ENCODE measurements at regions not wholly inside any gene's neighbourhood (a gene's known extent, or its start where the extent isn't known, plus 50 kb on each side); places are given as distances from the start of the nearest gene placed in this dataset.

DNA sequence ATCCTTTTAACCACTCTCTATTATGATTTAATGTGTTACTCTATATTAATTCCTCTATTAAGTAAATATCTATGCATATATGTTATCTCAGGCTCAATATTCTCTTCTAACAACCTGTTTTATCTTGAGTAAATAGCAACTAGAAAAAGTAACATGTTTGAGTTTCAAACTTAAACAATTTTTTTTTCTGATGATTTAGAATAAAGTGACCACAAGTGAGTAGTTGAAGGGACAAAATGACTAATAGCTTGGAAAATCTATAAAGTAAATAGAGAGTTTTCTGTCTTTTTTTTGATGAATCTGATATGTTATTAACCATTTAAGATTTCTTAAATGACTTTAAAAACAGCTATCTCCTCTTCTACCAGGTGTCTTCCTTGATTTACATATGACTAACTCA, 483.8 kb downstream of the TFEC start:
- Mint-ChIP-seq H3K27me3 (no peaks in the 10 kb centered on the region), H3K36me3 (ENCODE audit: low read depth) (no peaks in the 10 kb centered on the region), H3K9me3 (ENCODE audit: low read depth) (no peaks in the 10 kb centered on the region), H3K4me1 (no peaks in the 10 kb centered on the region), H3K4me3 (no peak overlapping the region), H3K27ac (no peak overlapping the region)
- ChIA-PET CTCF (no interaction called here), POLR2A (no interaction called here)
- ATAC-seq (no peak), DNase-seq (no peak)
- intact Hi-C loops (cut with DNase I, micrococcal nuclease): no loop called here

DNA sequence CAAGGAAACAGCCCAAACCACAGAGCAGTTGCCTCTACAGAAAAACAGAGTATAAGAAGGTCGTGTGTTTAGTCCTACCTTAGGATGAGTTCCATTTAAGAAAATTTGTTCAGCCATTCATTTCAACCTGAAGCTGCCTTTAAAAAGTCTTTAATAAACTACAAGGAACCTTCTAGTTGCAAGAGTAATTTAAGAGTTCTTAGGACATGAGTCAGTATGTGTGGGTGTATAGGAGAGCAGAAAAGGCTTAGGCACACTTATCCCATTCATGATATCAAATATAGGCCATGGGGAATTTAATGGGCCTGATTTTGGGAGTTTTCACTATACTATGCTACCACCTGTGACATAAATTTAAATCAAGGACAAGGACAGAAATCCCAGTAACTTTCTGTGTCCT, 496.8 kb downstream of the TFEC start:
- intact Hi-C loops (cut with DNase I, micrococcal nuclease): no loop called here
- Mint-ChIP-seq H3K4me1 (no peaks in the 10 kb centered on the region), H3K27ac (no peak overlapping the region), H3K9me3 (ENCODE audit: low read depth) (no peaks in the 10 kb centered on the region), H3K36me3 (ENCODE audit: low read depth) (no peaks in the 10 kb centered on the region), H3K4me3 (no peak overlapping the region), H3K27me3 (peaks cover 3% of the 10 kb centered on the region)
- CTCF ChIA-PET: no interaction called here
- DNase-seq (no peak), ATAC-seq (no peak)
- POLR2A ChIA-PET: no interaction called here

DNA sequence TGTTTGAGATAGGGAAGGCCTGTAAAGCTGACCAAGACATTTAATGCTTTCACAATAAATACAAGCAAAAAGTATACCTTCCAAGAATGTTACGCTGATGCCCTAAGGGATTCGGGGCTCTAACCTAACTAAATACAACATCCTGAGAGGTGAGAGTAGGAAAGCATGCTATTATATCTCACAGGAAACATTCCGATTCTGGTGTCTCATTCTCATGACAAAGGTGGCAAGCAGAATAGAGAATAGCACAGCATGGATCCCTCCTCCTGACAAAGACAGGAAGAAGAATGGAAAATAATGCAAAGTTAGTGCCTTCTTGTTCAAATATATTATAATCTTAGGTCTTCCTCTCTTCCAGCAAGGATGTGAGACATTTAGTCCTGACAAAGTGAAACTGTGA, 504.3 kb downstream of the TFEC start:
- Mint-ChIP-seq H3K36me3 (ENCODE audit: low read depth) (no peaks in the 10 kb centered on the region), H3K27ac (no peak overlapping the region), H3K4me1 (no peaks in the 10 kb centered on the region), H3K27me3 (no peaks in the 10 kb centered on the region), H3K4me3 (no peak overlapping the region), H3K9me3 (ENCODE audit: low read depth) (peaks cover 5% of the 10 kb centered on the region)
- ATAC-seq (no peak), DNase-seq (no peak)
- intact Hi-C loops (cut with DNase I, micrococcal nuclease): no loop called here
- ChIA-PET CTCF (no interaction called here), POLR2A (no interaction called here)

DNA sequence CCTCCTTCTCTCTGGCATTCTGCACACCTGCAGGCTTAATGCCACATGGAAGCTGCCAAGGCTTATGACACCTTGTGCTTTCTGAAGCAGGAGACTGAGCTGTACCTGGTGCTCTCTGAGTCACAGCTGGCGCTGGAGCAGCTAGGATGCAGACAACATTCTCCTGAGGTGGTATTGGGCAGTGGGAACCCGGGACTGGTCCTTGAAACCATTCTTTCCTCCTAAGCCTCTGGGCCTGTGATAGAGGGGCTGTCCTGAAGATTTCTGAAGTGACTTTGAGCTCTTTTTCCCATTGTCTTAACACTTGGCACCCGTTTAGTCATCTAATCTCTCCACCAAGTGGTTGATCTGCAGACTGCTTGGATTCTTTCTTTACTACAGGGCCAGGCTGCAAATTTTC, 508.4 kb downstream of the TFEC start:
- H3K4me1 Mint-ChIP-seq: no peaks in the 10 kb centered on the region
- intact Hi-C loops (cut with DNase I, micrococcal nuclease): no loop called here
- ATAC-seq (no peak), DNase-seq (no peak)
- no peaks in the 10 kb centered on the region for H3K27me3 Mint-ChIP-seq
- peaks cover 5% of the 10 kb centered on the region for H3K9me3 Mint-ChIP-seq (ENCODE audit: low read depth)
- H3K4me3 Mint-ChIP-seq: no peak overlapping the region
- H3K27ac Mint-ChIP-seq: no peak overlapping the region
- POLR2A ChIA-PET: no interaction called here
- H3K36me3 Mint-ChIP-seq (ENCODE audit: low read depth): no peaks in the 10 kb centered on the region
- CTCF ChIA-PET: no interaction called here

DNA sequence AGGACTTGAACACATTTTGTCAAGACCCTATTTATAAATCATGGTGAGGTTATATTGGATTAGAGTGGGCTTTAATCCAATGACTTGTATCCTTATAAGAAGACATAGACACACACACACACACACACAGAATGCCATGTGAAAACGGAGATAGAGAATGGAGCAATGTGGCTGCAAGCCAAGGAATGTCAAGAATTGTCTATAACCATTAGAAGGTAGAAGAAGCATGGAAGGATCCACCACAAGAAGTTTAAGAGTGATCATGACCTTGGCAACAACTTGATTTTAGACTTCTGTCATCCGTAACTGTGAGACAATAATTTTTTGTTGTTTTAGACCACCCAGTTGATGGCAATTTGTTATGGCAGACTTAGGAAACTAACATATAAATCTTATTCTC, 514.2 kb downstream of the TFEC start:
- intact Hi-C loops (cut with DNase I, micrococcal nuclease): no loop called here
- no peaks in the 10 kb centered on the region for H3K36me3 Mint-ChIP-seq (ENCODE audit: low read depth)
- no peak overlapping the region for H3K27ac Mint-ChIP-seq
- no peaks in the 10 kb centered on the region for H3K27me3 Mint-ChIP-seq
- CTCF ChIA-PET: no interaction called here
- ATAC-seq (no peak), DNase-seq (no peak)
- POLR2A ChIA-PET: no interaction called here
- no peaks in the 10 kb centered on the region for H3K9me3 Mint-ChIP-seq (ENCODE audit: low read depth)
- no peaks in the 10 kb centered on the region for H3K4me1 Mint-ChIP-seq
- H3K4me3 Mint-ChIP-seq: no peak overlapping the region

DNA sequence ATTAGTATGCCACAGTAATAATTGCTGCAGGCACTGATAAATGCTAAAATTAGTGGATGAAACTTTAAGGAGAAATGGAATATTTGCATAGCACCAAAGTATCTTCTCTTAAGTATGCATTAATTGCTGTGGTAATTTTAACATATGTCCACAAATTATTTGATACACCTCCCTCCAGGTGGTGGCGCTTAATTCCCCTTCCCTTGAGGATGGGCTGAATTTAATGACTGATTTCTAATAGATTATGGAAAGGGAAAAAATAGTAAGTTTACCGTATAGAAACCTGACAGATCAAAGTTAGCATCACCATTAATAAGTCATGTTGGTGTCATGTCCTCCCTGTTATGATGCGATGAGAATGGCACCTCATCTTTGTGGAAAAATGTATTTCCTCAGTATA, 519.2 kb downstream of the TFEC start:
- CTCF ChIA-PET: no interaction called here
- H3K4me1 Mint-ChIP-seq: no peaks in the 10 kb centered on the region
- no peak for ATAC-seq
- POLR2A ChIA-PET: no interaction called here
- no peak for DNase-seq
- H3K27me3 Mint-ChIP-seq: no peaks in the 10 kb centered on the region
- no peaks in the 10 kb centered on the region for H3K36me3 Mint-ChIP-seq (ENCODE audit: low read depth)
- no peak overlapping the region for H3K27ac Mint-ChIP-seq
- intact Hi-C loops (cut with DNase I, micrococcal nuclease): no loop called here
- no peaks in the 10 kb centered on the region for H3K9me3 Mint-ChIP-seq (ENCODE audit: low read depth)
- H3K4me3 Mint-ChIP-seq: no peak overlapping the region

DNA sequence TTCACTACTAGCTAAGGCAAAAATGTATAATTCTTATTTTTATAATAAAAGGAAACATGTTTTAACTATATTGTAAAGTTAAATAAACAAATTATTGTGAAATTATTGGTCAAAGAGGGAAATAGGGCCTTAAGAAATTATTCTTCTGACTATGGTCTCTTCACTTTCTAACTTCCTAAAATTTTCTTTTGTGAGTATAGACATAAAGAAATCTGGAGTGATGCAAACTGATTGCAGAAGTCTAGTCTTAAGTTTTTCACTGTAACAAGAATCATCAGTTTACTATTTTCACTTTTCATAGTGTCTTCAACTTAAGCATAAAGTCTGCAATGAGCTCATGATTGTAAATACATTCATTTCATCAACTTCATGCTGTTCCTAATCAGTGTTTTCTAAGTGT, 525.4 kb downstream of the TFEC start:
- ChIA-PET POLR2A (no interaction called here), CTCF (no interaction called here)
- Mint-ChIP-seq H3K36me3 (ENCODE audit: low read depth) (no peaks in the 10 kb centered on the region), H3K27ac (no peak overlapping the region), H3K27me3 (no peaks in the 10 kb centered on the region), H3K9me3 (ENCODE audit: low read depth) (no peaks in the 10 kb centered on the region), H3K4me3 (no peak overlapping the region), H3K4me1 (no peaks in the 10 kb centered on the region)
- intact Hi-C loops (cut with DNase I, micrococcal nuclease): no loop called here
- ATAC-seq: no peak
- DNase-seq: no peak

DNA sequence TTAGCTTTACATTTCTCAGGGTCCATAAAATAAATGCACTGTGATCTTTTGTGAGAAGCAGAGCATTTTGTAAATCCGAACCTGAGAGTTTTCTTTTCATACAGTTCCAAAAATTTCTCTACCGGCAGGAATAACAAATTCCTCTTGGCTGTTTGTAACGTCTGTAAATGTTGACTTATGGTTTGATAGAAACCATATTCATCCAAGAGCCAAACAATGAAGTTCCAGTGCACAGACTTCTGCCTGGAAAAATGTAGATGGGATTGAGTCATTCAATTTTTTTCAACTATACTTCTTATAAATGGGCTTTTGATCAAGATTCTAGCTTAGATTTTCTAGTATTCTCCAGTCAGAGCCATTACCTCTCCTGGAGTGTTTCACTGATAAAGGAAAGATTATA, 530.6 kb downstream of the TFEC start:
- Mint-ChIP-seq H3K9me3 (ENCODE audit: low read depth) (no peaks in the 10 kb centered on the region), H3K27ac (no peak overlapping the region), H3K36me3 (ENCODE audit: low read depth) (no peaks in the 10 kb centered on the region), H3K4me1 (no peaks in the 10 kb centered on the region), H3K27me3 (peaks cover 8% of the 10 kb centered on the region), H3K4me3 (no peak overlapping the region)
- ATAC-seq (no peak), DNase-seq (no peak)
- intact Hi-C loops (cut with DNase I, micrococcal nuclease): no loop called here
- ChIA-PET POLR2A (no interaction called here), CTCF (interaction anchor here (0.7 kb wide), 1 partner anchor 16 kb away, joined by 3 read pairs; no protein-coding TSS in a partner anchor)

DNA sequence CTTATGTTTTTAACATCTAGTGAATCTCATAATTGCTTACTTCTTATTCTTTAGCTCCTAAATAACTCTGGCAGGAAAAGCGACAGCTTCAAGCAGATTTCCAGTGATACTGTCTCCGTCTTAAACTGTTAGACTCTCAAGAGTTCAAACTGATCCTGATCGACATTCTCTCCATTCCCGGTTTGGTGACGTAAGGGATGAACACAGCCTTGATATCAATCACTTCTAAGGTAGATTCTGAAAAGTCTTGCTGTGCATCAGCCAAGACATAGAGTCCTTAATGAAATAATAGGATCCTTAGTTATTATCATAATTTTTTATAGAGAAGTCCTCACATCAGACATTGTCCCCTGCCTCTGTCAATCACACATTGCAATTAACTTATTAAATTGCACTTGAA, 534.6 kb downstream of the TFEC start:
- no peaks in the 10 kb centered on the region for H3K9me3 Mint-ChIP-seq (ENCODE audit: low read depth)
- ChIA-PET POLR2A (no interaction called here), CTCF (no interaction called here)

DNA sequence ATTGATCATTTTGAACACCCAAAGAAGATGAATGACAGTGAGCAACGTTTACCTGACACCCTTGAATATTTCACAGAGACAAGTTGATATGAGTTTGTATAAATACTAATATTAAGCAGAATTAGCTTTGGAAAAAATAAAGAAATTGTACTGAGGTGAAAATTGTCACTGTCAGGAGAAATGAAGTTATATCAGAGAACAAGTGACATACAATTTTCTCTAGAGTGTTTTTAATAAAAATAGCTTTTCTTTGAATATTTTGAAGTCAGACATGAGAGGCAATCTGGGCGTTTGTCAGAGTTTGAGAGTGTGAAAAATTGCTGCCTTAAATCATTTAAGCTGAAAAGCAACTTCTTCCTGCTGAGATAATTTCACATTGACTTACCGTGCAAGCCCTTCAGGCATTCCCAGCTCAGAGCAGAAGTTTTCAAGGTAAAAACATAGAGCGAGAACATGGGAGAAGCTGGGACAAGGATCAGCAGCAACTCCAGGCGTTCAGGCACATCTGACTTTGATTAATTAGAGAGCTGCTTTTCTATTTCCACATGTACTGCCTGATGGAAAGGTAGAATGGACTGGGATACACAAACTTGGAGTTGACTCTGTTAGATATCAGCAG, 535.9 kb downstream of the TFEC start:
- Mint-ChIP-seq H3K4me3 (no peak overlapping the region), H3K4me1 (no peaks in the 10 kb centered on the region), H3K36me3 (ENCODE audit: low read depth) (no peaks in the 10 kb centered on the region), H3K27me3 (peaks cover 8% of the 10 kb centered on the region), H3K27ac (no peak overlapping the region), H3K9me3 (ENCODE audit: low read depth) (no peaks in the 10 kb centered on the region)
- intact Hi-C loops (cut with DNase I, micrococcal nuclease): no loop called here
- CTCF ChIA-PET: interaction anchor here (0.6 kb wide), 1 partner anchor 11 kb away, joined by 3 read pairs; no protein-coding TSS in a partner anchor
- DNase-seq (no peak), ATAC-seq (no peak)
- POLR2A ChIA-PET: no interaction called here

More for the DNA sequence above, 534.6 kb downstream of the TFEC start:
- no peak overlapping the region for H3K4me3 Mint-ChIP-seq
- H3K36me3 Mint-ChIP-seq (ENCODE audit: low read depth): no peaks in the 10 kb centered on the region
- intact Hi-C loops (cut with DNase I, micrococcal nuclease): no loop called here
- DNase-seq: no peak
- peaks cover 8% of the 10 kb centered on the region for H3K27me3 Mint-ChIP-seq
- no peak for ATAC-seq
- no peak overlapping the region for H3K27ac Mint-ChIP-seq
- H3K4me1 Mint-ChIP-seq: no peaks in the 10 kb centered on the region

DNA sequence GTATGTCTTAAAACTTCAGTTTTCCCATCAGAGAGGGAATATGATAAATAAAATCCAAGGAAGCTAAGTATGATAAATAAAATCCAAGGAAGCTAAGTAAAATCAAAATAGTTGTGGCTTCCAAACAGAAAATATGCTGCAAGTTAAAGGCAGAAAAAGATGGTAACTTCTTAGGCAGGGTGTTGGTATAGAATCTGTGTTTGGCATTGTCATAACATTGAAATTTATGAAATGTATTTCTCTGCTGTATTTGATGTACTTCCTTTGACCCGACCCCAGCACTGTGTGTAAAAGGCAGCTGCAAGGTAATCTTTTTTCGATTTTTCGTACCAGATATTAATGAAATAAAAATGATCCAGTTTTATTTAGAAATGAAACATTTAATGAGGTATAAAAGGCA, 537.2 kb downstream of the TFEC start:
- Mint-ChIP-seq H3K9me3 (ENCODE audit: low read depth) (no peaks in the 10 kb centered on the region), H3K4me1 (no peaks in the 10 kb centered on the region), H3K4me3 (no peak overlapping the region), H3K36me3 (ENCODE audit: low read depth) (no peaks in the 10 kb centered on the region), H3K27ac (no peak overlapping the region), H3K27me3 (peaks cover 8% of the 10 kb centered on the region)
- DNase-seq (no peak), ATAC-seq (no peak)
- intact Hi-C loops (cut with DNase I, micrococcal nuclease): no loop called here
- CTCF ChIA-PET: interaction anchor here (0.6 kb wide), 1 partner anchor 9 kb away, joined by 3 read pairs; no protein-coding TSS in a partner anchor
- POLR2A ChIA-PET: no interaction called here

DNA sequence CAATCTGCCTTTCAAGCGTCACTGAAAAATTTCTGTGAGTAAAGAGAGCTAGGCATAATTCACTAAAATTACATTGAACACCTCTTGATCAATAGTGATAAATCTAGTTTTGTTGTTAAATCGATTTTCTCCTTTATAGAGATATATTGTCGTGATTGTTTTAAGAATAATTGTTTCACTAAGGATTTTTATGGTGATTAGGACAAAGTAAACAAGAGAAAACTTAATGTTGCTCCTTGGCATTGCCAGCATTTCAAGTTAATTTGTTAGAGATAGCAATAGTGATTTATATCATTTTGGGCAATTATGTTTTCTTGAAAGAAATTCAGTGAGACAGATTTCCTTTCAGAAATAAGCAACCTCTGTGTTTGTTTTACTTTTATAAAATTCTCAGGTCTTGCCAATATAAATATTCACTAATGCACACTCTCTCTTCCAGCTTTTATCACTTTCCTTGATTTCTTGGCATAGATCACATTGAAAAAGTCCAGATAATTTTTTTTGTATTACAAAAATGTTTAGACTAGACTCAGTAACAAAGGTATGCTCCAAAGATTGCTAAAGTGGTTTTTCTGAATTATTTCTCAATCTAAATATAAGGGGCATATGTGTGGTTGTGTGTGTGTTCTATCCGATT, 538.7 kb downstream of the TFEC start:
- intact Hi-C loops (cut with DNase I, micrococcal nuclease): no loop called here
- CTCF ChIA-PET: no interaction called here
- no peak overlapping the region for H3K27ac Mint-ChIP-seq

More for the DNA sequence above, 538.7 kb downstream of the TFEC start:
- POLR2A ChIA-PET: no interaction called here
- DNase-seq (no peak), ATAC-seq (no peak)
- H3K9me3 Mint-ChIP-seq (ENCODE audit: low read depth): no peaks in the 10 kb centered on the region
- H3K4me3 Mint-ChIP-seq: no peak overlapping the region
- H3K27me3 Mint-ChIP-seq: peaks cover 2% of the 10 kb centered on the region
- no peaks in the 10 kb centered on the region for H3K36me3 Mint-ChIP-seq (ENCODE audit: low read depth)
- no peaks in the 10 kb centered on the region for H3K4me1 Mint-ChIP-seq
